Heart left ventricle (tissue), 16 donors: ENCODE measurements at regions not wholly inside any gene's neighbourhood (a gene's known extent, or its start where the extent isn't known, plus 50 kb on each side); places are given as distances from the start of the nearest gene placed in this dataset.

Experiments used
- ATAC-seq, 4 donors: fragments of 200-7000 bp; cut with Tn5 transposase; one replicate each; pipeline ENCODE4 v1.9.1; 2020 to 2022; ENCODE audit warnings: moderate library complexity in 4 of 4, mild to moderate bottlenecking in 3 of 4, moderate number of reproducible peaks in 1 of 4
- DNase-seq, 5 donors: peaks; one replicate each; pipeline ENCODE4 v3.0.0-alpha.2; 2020
- H3K27ac ChIP-seq, 12 donors: fragments of 200-600 bp; sonication (generic) in 4 of 12; one replicate each; pipeline versions ENCODE4 v1.5.0 to v1.8.0; 2016 to 2022; ENCODE audit warnings: mild to moderate bottlenecking in 2 of 12
- H3K27me3 ChIP-seq, 9 donors: fragments of 200-600 bp; sonication (generic) in 2 of 9; one replicate each; pipeline versions ENCODE4 v1.5.1 to v1.8.0; 2016 to 2022; ENCODE audit warnings: mild to moderate bottlenecking in 3 of 9
- H3K36me3 ChIP-seq, 9 donors: fragments of 200-600 bp; sonication (generic) in 2 of 9; one replicate each; pipeline versions ENCODE4 v1.5.0 to v1.8.0; 2018 to 2022; ENCODE audit warnings: mild to moderate bottlenecking in 2 of 9
- H3K4me1 ChIP-seq, 12 donors: fragments of 200-600 bp; sonication (generic) in 4 of 12; one replicate each; pipeline versions ENCODE4 v1.5.0 to v1.8.0; 2016 to 2022; ENCODE audit warnings: mild to moderate bottlenecking in 3 of 12
- H3K4me3 ChIP-seq, 12 donors: fragments of 200-600 bp; sonication (generic) in 4 of 12; one replicate each; pipeline versions ENCODE4 v1.5.0 to v1.8.0; 2017 to 2022; ENCODE audit warnings: mild to moderate bottlenecking in 9 of 12, moderate library complexity in 4 of 12
- H3K9me3 ChIP-seq, 12 donors: fragments of 200-600 bp; sonication (generic) in 4 of 12; one replicate each; pipeline versions ENCODE4 v1.5.0 to v1.8.0; 2016 to 2022; ENCODE audit warnings: mild to moderate bottlenecking in 1 of 12
- POLR2A ChIP-seq, 2 donors: fragments of 450-650 bp; IDR thresholded peaks; one replicate each; pipeline ENCODE4 v1.6.1; 2017; ENCODE audit warnings: antibody characterized with exemption in 2 of 2, mild to moderate bottlenecking in 2 of 2, moderate library complexity in 2 of 2
- WGBS, 4 donors: extraction: QIAGEN DNeasy Blood & Tissue Kit in 2 of 4; methylation state at CpG; one replicate each; pipeline versions ENCODE4 v1.1.5 to v1.1.7; 2013 to 2018; 5-methylcytosine and 5-hydroxymethylcytosine counted together
- intact Hi-C, 10 donors: fragments of 100-400 bp; cut with DNase I; formaldehyde crosslinking; loops; one replicate each; pipeline versions ENCODE4 v1.11.1 to v1.14.2; 2022
- TF ChIP-seq, protein P1 (sequence below), 12 donors: fragments of 200-600 bp; sonication (generic) in 4 of 12; IDR thresholded peaks; one replicate each; pipeline versions ENCODE4 v1.5.0 to v1.8.0; 2018 to 2022; ENCODE audit warnings: antibody characterized with exemption in 12 of 12, mild to moderate bottlenecking in 5 of 12
- donor health status: ischemic (EF 13 %, LVEDD 7.1; RV severe dilation, severe dysfunction).
- donor health status: healthy with polysubstance abuse.
- donor health status: DM: no; HTN: yes; CAD: no.
- donor health status: DM: no; HTN: no; CAD: no.
- donor health status: ischemic (EF 25% LVEDD 6.9; RV normal size, moderate dysfunction).
- donor health status: ischemic (EF 25% LVEDD 5.7; RV mildly dilated, moderate dysfunction).
- donor health status: healthy.
- donor health status: DM: yes; HTN: yes; CAD: no.
- donor health status: ischemic (EF 35%, LVEDD 5.7; RV mildly dilated, moderate dysfunction).
- donor health status: nonischemic (EF 11% LVEDD 7.7; RV severe dilation, severe dysfunction).
- donor health status: DM: yes; HTN: yes; CAD: no.
- donor health status: PGD.
- donor health status: ischemic (EF 29% LVEDD 5.4; RV normal size, mild dysfunction).
- donor health status: nonischemic (EF 23%, LVEDD 6.1; RV moderate dilation, normal function).

DNA sequence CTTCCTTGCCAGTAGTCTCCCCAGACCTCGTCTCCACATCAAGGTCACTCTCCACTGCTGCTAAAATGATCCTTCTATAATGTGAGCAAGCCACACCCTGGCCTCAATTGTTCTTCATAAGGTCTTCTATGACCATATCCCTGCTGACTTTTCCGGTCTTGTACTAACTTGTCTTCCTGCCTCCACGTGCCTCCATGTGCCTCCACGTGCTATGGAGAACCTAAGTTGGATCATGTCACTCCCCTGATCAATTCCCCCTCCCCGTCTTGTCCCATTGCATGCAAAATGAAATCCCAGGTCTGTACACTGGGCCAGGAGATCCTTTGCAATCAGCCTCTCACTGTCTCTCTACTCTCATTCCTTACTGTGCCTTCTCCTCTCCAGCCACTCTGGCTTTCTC, 110.6 kb downstream of the TTC8 start:
- DNase-seq (no peak), ATAC-seq (no peak)
- H3K36me3 ChIP-seq = no peaks in the 10 kb centered on the region
- H3K9me3 ChIP-seq = peaks cover 0 to 4% (median 0%) of the 10 kb centered on the region in 12 donors
- no peak overlapping the region for H3K27ac ChIP-seq
- intact Hi-C loops = no loop called here
- H3K4me3 ChIP-seq = no peak overlapping the region
- WGBS, 4 donors = 66 to 82% (median 79%) methylated on average over 5 of the region's 5 CpGs
- no peaks in the 10 kb centered on the region for H3K27me3 ChIP-seq
- TF ChIP-seq, protein P1, sequence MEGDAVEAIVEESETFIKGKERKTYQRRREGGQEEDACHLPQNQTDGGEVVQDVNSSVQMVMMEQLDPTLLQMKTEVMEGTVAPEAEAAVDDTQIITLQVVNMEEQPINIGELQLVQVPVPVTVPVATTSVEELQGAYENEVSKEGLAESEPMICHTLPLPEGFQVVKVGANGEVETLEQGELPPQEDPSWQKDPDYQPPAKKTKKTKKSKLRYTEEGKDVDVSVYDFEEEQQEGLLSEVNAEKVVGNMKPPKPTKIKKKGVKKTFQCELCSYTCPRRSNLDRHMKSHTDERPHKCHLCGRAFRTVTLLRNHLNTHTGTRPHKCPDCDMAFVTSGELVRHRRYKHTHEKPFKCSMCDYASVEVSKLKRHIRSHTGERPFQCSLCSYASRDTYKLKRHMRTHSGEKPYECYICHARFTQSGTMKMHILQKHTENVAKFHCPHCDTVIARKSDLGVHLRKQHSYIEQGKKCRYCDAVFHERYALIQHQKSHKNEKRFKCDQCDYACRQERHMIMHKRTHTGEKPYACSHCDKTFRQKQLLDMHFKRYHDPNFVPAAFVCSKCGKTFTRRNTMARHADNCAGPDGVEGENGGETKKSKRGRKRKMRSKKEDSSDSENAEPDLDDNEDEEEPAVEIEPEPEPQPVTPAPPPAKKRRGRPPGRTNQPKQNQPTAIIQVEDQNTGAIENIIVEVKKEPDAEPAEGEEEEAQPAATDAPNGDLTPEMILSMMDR (IDR thresholded peaks at IDR 0.05) = no peak
- TF ChIP-seq POLR2A (IDR thresholded peaks at IDR 0.05) = no peak
- H3K4me1 ChIP-seq = no peaks in the 10 kb centered on the region

DNA sequence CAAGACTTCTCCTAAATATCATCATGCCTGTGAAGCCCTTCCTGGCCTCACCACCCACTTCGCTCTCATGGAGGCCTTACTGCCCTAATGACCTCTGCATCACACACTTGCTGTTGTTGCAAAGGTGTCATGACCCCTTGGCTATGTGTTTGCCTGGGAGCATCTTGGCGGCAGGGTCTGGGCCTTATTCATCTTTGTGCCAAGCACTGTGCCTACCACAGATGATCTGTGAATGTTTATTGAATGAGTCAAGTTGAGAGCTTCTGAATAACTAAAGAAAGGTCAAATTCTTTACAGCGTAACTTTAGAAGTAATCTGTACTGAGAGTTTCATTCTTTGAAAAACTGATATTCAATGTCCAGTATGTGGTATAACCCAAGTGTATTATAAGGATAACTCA, 113.3 kb downstream of the TTC8 start:
- no peak for DNase-seq
- H3K27me3 ChIP-seq = no peaks in the 10 kb centered on the region
- no peaks in the 10 kb centered on the region for H3K36me3 ChIP-seq
- TF ChIP-seq POLR2A (IDR thresholded peaks at IDR 0.05) = no peak
- TF ChIP-seq, protein P1 (IDR thresholded peaks at IDR 0.05) = no peak
- H3K9me3 ChIP-seq = no peaks in the 10 kb centered on the region
- no peak overlapping the region for H3K27ac ChIP-seq
- intact Hi-C loops = no loop called here
- H3K4me1 ChIP-seq = no peaks in the 10 kb centered on the region
- no peak for ATAC-seq
- no peak overlapping the region for H3K4me3 ChIP-seq
- WGBS, 4 donors = 89 to 96% (median 94%) methylated on average over 3 of the region's 3 CpGs

DNA sequence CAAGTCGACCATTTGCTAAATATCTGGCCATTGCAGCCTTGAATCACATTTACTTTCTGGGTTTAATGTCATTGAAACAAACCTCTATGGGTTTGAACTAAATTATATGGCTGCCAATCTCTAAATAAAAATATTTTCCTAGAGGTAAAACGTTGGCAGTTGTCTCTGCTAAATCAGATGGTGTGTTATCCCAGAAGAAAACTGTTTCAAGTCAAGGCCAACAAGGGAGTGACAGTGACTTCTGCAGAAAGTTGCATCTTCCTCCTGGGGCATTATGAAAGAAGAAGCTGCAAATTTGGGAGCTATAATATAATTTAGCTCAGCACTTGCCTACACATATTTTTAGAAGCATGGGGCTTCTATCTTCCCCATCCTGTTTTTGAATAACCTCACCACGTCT, 116.2 kb downstream of the TTC8 start:
- Histone ChIP-seq H3K4me3 (no peak overlapping the region), H3K9me3 (no peaks in the 10 kb centered on the region), H3K4me1 (no peaks in the 10 kb centered on the region), H3K36me3 (no peaks in the 10 kb centered on the region), H3K27ac (no peak overlapping the region), H3K27me3 (peaks cover 0 to 14% (median 0%) of the 10 kb centered on the region in 9 donors)
- intact Hi-C loops = no loop called here
- WGBS, 4 donors = 41 to 53% (median 48%) methylated on average over 3 of the region's 3 CpGs
- ATAC-seq (no peak), DNase-seq (no peak)
- no peak for TF ChIP-seq POLR2A (IDR thresholded peaks at IDR 0.05)
- TF ChIP-seq, protein P1 (IDR thresholded peaks at IDR 0.05) = no peak

DNA sequence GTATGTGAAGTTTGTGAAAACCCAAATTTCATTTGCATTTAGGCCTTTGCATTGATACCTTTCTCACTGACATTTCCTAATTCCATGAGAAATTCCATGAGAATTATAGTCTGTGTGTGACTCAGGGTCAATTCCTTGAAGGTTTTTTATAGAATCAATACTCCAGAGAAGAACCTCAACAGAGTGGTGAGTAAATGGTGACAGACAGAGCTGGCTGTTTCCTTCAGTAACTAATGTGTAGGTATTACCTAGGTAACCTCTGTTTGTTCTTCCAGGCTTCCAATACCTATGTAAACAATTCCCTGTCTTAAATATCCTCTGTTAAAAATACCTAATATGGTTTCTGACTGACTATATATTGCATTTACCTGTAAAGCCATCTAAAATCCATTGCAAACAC, 117.0 kb downstream of the TTC8 start:
- H3K4me3 ChIP-seq = no peak overlapping the region
- no peak for TF ChIP-seq POLR2A (IDR thresholded peaks at IDR 0.05)
- TF ChIP-seq, protein P1 (IDR thresholded peaks at IDR 0.05) = no peak
- H3K36me3 ChIP-seq = no peaks in the 10 kb centered on the region
- peaks cover 0 to 14% (median 0%) of the 10 kb centered on the region in 9 donors for H3K27me3 ChIP-seq
- DNase-seq (no peak), ATAC-seq (no peak)
- H3K4me1 ChIP-seq = no peaks in the 10 kb centered on the region
- intact Hi-C loops = no loop called here
- H3K27ac ChIP-seq = no peak overlapping the region
- H3K9me3 ChIP-seq = no peaks in the 10 kb centered on the region
